Activated T-helper 17 cell treated with anti-CD3 and anti-CD28 coated beads, Interleukin-2, amount 50 U/mL, for 72 hours (primary cell): ENCODE measurements at regions not wholly inside any gene's neighbourhood (a gene's known extent, or its start where the extent isn't known, plus 50 kb on each side); places are given as distances from the start of the nearest gene placed in this dataset.

Source experiments
- ATAC-seq: fragments of 150-1000 bp; cut with Tn5 transposase; replicated peaks from 2 replicates; pipeline ENCODE4 v1.10.0; 2021; ENCODE audit warnings: mild to moderate bottlenecking, moderate library complexity
- H3K27ac Mint-ChIP-seq: one replicate; pipeline ENCODE4 v1.8.0; 2022; ENCODE audit warnings: mixed read lengths
- H3K27me3 Mint-ChIP-seq: one replicate; pipeline ENCODE4 v1.8.0; 2022; ENCODE audit warnings: mixed read lengths
- H3K36me3 Mint-ChIP-seq: one replicate; pipeline ENCODE4 v1.8.0; 2022; ENCODE audit warnings: low read depth, mild to moderate bottlenecking, mixed read lengths
- H3K4me1 Mint-ChIP-seq: one replicate; pipeline ENCODE4 v1.8.0; 2022; ENCODE audit warnings: mixed read lengths
- H3K4me3 Mint-ChIP-seq: one replicate; pipeline ENCODE4 v1.8.0; 2022; ENCODE audit warnings: mild to moderate bottlenecking, mixed read lengths
- H3K9me3 Mint-ChIP-seq: one replicate; pipeline ENCODE4 v1.8.0; 2022; ENCODE audit warnings: mixed read lengths

DNA sequence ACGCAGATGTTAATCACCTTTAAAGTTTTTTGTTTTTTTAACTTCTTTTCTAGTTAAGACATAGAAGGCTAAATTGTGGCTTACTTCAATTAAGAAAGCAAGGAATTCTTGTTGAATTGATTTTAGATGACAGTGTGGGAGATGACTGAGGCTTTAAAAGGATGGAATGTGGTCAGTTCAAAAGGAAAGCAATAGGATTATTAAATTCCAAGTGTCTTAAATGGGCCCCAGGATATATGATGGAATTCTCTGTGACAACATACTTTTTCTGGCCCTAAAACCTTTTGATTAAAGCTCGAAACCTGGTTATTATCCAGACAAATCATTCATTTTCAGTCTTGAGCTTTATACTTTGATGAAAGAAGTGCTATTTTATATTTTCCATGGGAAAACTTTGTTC, 179.0 kb upstream of the TMEFF2 start:
- no peak overlapping the region for H3K27ac Mint-ChIP-seq
- peaks cover 5% of the 10 kb centered on the region for H3K9me3 Mint-ChIP-seq
- no peak for ATAC-seq
- H3K4me3 Mint-ChIP-seq = no peak overlapping the region
- peaks cover 4% of the 10 kb centered on the region for H3K4me1 Mint-ChIP-seq
- no peaks in the 10 kb centered on the region for H3K36me3 Mint-ChIP-seq
- H3K27me3 Mint-ChIP-seq = no peaks in the 10 kb centered on the region

- no peak for ATAC-seq
- Mint-ChIP-seq H3K36me3 (no peaks in the 10 kb centered on the region), H3K4me1 (peaks cover 4% of the 10 kb centered on the region), H3K27ac (no peak overlapping the region), H3K27me3 (no peaks in the 10 kb centered on the region), H3K4me3 (no peak overlapping the region), H3K9me3 (peaks cover 5% of the 10 kb centered on the region)
Measured at GRCh38 chr2:192373221-192373620, 178.5 kb upstream of the TMEFF2 start.

- Mint-ChIP-seq H3K4me1 (peaks cover 4% of the 10 kb centered on the region), H3K27ac (no peak overlapping the region), H3K4me3 (no peak overlapping the region), H3K36me3 (no peaks in the 10 kb centered on the region), H3K27me3 (no peaks in the 10 kb centered on the region), H3K9me3 (peaks cover 5% of the 10 kb centered on the region)
- ATAC-seq = no peak
Measured at GRCh38 chr2:192369969-192370368, 175.2 kb upstream of the TMEFF2 start.

DNA sequence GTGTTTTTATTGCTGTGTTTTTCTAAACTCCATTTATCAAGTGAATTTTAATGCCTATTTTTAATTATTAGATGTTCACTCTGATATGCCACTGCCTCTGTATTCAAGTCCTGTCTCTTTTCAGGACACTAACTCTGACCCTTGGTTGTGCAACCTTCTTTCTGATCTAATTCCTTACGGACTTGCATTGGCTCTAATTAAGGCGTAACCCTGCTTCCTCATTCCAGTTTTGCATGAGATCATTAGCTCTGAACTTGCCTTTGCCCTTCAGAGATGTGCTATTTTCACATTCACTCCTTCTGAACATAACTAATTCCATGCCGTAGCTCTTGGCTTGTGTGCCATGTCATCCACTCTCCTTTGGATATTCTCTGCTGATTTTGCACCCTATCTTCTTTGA, 162.5 kb upstream of the TMEFF2 start:
- no peaks in the 10 kb centered on the region for H3K36me3 Mint-ChIP-seq

DNA sequence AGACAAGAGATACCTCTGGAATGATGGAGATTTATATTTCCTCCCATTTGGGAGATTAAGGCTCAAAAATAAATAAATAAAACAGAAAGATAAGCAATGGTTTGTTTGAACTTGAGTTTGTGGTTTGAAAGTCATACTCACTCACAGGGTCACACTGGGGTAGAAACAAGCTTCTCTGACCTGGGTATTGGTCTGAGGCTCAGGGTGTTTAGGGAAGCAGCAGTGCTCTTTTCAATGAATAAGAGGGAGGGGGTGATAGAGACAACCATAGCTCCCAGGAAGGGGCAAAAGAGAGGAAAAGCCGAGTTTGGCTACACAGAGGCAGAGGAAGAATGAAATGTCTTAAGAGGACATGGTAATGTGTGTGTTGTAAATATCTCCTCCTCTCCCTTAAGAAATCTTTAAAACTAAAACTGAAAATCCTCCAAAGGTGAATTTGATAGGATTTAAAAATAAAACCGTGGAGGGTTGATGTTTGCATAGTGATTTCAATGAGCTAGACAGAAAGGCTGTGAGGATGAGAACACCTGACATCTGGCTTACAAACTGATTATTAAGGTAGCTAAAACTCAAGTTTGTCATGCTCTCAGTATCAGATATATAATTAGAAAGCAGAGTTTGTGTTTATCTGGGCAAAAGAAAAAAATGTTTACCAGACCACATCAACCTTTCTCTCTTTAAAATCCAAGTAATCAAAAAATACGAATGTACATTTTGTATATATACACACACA, 159.9 kb upstream of the TMEFF2 start:
- H3K4me3 Mint-ChIP-seq = no peak overlapping the region
- H3K4me1 Mint-ChIP-seq = no peaks in the 10 kb centered on the region
- ATAC-seq = no peak
- peaks cover 9% of the 10 kb centered on the region for H3K27me3 Mint-ChIP-seq
- H3K9me3 Mint-ChIP-seq = peaks cover 4% of the 10 kb centered on the region
- no peak overlapping the region for H3K27ac Mint-ChIP-seq
- H3K36me3 Mint-ChIP-seq = no peaks in the 10 kb centered on the region

More for the DNA sequence above, 162.5 kb upstream of the TMEFF2 start:
- no peak for ATAC-seq
- Mint-ChIP-seq H3K4me1 (no peaks in the 10 kb centered on the region), H3K9me3 (peaks cover 4% of the 10 kb centered on the region), H3K27me3 (peaks cover 5% of the 10 kb centered on the region), H3K4me3 (no peak overlapping the region), H3K27ac (no peak overlapping the region)

- no peaks in the 10 kb centered on the region for H3K9me3 Mint-ChIP-seq
- H3K4me1 Mint-ChIP-seq = no peaks in the 10 kb centered on the region
- H3K27me3 Mint-ChIP-seq = peaks cover 4% of the 10 kb centered on the region
- no peak overlapping the region for H3K27ac Mint-ChIP-seq
- no peaks in the 10 kb centered on the region for H3K36me3 Mint-ChIP-seq
- H3K4me3 Mint-ChIP-seq = no peak overlapping the region
- ATAC-seq = no peak
Measured at GRCh38 chr2:192347542-192347941, 152.8 kb upstream of the TMEFF2 start.

GRCh38 chr2:192345287-192345686, 150.6 kb upstream of the TMEFF2 start:
- no peaks in the 10 kb centered on the region for H3K4me1 Mint-ChIP-seq
- H3K36me3 Mint-ChIP-seq = no peaks in the 10 kb centered on the region
- no peaks in the 10 kb centered on the region for H3K27me3 Mint-ChIP-seq
- no peak overlapping the region for H3K4me3 Mint-ChIP-seq
- no peak overlapping the region for H3K27ac Mint-ChIP-seq
- no peak for ATAC-seq
- H3K9me3 Mint-ChIP-seq = no peaks in the 10 kb centered on the region

GRCh38 chr2:192333642-192334041, 138.9 kb upstream of the TMEFF2 start:
- H3K4me3 Mint-ChIP-seq = no peak overlapping the region
- no peaks in the 10 kb centered on the region for H3K4me1 Mint-ChIP-seq
- no peak overlapping the region for H3K27ac Mint-ChIP-seq
- H3K36me3 Mint-ChIP-seq = no peaks in the 10 kb centered on the region
- no peaks in the 10 kb centered on the region for H3K9me3 Mint-ChIP-seq
- ATAC-seq = no peak
- H3K27me3 Mint-ChIP-seq = no peaks in the 10 kb centered on the region

- Mint-ChIP-seq H3K36me3 (no peaks in the 10 kb centered on the region), H3K4me3 (no peak overlapping the region), H3K9me3 (no peaks in the 10 kb centered on the region), H3K27me3 (no peaks in the 10 kb centered on the region), H3K4me1 (no peaks in the 10 kb centered on the region), H3K27ac (no peak overlapping the region)
- ATAC-seq = no peak
Measured at GRCh38 chr2:192328297-192328696, 133.6 kb upstream of the TMEFF2 start.

- Mint-ChIP-seq H3K27ac (no peak overlapping the region), H3K9me3 (no peaks in the 10 kb centered on the region), H3K36me3 (no peaks in the 10 kb centered on the region), H3K27me3 (no peaks in the 10 kb centered on the region), H3K4me1 (no peaks in the 10 kb centered on the region), H3K4me3 (no peak overlapping the region)
- no peak for ATAC-seq
Measured at GRCh38 chr2:192327576-192327975, 132.8 kb upstream of the TMEFF2 start.

DNA sequence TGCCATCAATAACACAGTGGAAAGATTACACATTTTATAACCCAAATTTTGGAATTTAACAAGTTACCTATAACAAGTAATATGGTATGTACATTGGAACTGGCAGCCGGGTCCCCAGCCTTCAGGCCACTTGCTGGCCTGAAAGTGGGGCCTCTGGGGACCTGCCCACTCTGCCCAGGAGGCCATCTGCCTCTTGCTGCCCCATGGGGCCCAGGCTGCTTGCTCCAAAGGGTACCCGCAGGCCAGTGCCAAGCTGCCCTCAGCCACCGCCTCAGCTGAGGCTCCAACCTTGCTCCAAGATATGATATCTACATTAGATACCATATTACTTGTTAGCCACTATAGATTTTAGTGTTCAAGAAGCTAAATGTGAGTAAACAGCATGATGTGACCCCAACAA, 120.8 kb upstream of the TMEFF2 start:
- Mint-ChIP-seq H3K9me3 (peaks cover 4% of the 10 kb centered on the region), H3K4me1 (no peaks in the 10 kb centered on the region), H3K36me3 (no peaks in the 10 kb centered on the region), H3K27me3 (no peaks in the 10 kb centered on the region), H3K4me3 (no peak overlapping the region), H3K27ac (no peak overlapping the region)
- no peak for ATAC-seq

DNA sequence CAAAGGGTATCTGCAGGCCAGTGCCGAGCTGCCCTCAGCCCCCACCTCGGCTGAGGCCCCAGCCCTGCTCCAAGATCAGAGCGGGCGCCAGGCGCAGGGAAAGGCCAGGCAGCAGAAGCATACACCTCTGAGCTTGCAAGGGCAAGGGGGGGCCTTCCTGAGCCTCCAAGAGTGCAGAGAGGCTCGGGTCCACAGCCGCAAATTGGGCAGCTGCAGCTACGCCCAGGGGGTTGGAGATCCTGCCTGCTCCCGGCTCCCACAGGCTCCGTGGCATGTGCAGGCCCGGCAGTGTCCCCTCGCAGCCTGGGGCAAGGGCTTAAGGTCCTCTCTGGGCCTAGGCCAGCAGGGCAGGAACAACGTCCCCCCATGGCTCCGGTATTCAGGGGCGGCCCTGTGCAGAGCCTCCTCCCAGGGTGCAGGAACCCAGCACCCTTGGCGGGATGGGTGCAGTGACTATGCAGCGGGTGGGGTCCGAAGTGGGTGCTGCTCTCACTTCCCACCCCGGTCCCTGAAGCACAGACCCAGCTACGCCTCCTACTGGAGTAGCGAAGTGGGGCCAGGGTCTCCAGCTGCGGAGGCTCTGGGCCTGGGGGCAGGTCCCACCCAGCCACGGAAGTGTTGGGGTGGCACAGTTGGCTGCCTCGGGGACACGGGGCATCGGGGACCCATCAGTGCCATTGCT, 120.2 kb upstream of the TMEFF2 start:
- Mint-ChIP-seq H3K27ac (no peak overlapping the region), H3K9me3 (peaks cover 4% of the 10 kb centered on the region), H3K4me1 (no peaks in the 10 kb centered on the region), H3K36me3 (no peaks in the 10 kb centered on the region), H3K27me3 (no peaks in the 10 kb centered on the region), H3K4me3 (no peak overlapping the region)
- no peak for ATAC-seq

- no peak for ATAC-seq
- no peaks in the 10 kb centered on the region for H3K4me1 Mint-ChIP-seq
- H3K27me3 Mint-ChIP-seq = no peaks in the 10 kb centered on the region
- no peak overlapping the region for H3K4me3 Mint-ChIP-seq
- H3K36me3 Mint-ChIP-seq = no peaks in the 10 kb centered on the region
- H3K9me3 Mint-ChIP-seq = peaks cover 4% of the 10 kb centered on the region
- H3K27ac Mint-ChIP-seq = no peak overlapping the region
Measured at GRCh38 chr2:192313773-192314172, 119.0 kb upstream of the TMEFF2 start.

DNA sequence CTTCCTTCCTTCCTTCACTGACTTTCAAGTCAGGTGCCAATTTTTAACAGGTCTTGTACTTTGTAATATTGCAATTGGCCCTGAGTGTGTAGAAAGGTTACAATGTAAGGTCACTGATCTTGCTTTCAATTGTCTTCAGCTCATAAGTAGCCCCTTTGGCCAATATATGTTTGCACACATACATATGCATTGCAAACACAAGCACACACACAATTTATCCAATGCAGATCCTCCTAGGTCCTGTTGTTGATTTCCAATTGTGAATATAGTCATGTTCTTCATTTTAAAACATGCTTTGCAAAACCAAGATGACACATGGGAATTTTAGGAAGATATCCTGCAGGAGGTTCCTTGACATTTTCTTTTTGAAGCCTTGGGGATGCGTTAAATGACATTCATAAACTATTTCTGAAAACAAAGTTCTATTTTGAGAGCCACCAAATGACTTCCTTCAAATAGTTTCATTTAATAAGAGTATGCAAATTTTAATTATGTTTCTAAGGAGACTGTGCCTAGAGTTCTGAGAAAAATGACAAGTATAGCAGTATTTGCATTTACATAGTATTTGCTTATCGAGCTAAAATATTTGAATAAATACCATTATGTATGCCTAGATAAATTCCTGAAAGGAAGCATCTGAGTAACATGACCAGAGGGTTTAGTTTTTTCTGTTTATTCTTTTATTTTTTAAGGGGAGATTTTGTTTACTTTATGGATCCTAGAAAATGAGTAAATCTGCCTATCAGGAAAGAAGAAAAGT, 117.1 kb upstream of the TMEFF2 start:
- no peak for ATAC-seq
- H3K27ac Mint-ChIP-seq = no peak overlapping the region
- H3K9me3 Mint-ChIP-seq = peaks cover 4% of the 10 kb centered on the region
- H3K27me3 Mint-ChIP-seq = no peaks in the 10 kb centered on the region
- H3K4me1 Mint-ChIP-seq = no peaks in the 10 kb centered on the region
- no peaks in the 10 kb centered on the region for H3K36me3 Mint-ChIP-seq
- no peak overlapping the region for H3K4me3 Mint-ChIP-seq

DNA sequence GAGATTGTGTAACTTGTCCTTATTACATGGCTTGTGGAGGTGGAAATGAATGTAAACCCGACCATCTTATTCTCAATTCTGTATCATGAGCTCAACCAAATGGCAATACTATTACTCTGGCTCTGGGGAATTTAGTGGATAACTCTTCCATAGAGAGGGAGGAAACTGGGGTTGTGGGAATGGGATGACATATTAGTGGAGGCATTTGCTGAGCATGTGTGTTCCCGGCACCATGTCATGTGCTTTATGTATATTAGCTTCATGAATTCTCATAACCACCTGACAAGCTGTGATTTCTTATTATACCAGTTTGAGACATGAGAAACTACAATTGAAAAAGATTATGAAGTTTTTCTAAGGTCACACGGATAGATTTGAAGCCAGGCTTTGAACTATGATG, 112.8 kb upstream of the TMEFF2 start:
- Mint-ChIP-seq H3K27me3 (no peaks in the 10 kb centered on the region), H3K4me1 (no peaks in the 10 kb centered on the region), H3K36me3 (no peaks in the 10 kb centered on the region), H3K4me3 (no peak overlapping the region), H3K9me3 (peaks cover 4% of the 10 kb centered on the region), H3K27ac (no peak overlapping the region)
- ATAC-seq = no peak
